ENCODE measurements at regions not wholly inside any gene's neighbourhood (a gene's known extent, or its start where the extent isn't known, plus 50 kb on each side); places are given as distances from the start of the nearest gene placed in this dataset.

DNA sequence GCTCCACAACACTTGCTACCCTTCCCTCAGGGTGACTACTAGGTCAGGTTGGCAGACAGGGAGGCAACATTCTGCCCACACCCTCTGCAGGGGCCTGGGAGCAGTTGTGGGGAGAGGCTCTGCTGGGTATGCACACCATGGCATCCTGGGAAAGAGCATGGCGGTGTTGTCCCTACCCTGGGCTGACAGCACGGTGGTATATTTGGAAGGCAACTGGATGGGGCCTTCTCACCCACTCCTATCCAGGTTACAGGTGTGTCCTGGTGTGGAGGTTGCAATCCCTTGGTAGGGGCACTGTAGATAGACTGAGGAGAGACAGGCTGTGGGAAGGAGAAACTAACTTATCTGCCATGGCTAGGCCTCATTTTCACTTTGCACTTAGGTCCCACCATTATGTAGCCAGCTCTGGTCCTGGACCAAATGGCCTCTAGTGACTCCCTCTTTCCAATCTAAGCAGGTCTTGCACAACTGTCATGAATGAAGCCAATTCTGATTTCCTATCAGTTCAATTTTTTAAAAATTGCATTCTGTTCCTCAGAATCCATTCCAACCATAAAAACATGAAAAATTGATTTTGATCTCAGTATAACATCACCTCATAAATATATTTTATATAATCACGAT, 54.0 kb upstream of the CD44 start:
- TF ChIP-seq, protein P1, sequence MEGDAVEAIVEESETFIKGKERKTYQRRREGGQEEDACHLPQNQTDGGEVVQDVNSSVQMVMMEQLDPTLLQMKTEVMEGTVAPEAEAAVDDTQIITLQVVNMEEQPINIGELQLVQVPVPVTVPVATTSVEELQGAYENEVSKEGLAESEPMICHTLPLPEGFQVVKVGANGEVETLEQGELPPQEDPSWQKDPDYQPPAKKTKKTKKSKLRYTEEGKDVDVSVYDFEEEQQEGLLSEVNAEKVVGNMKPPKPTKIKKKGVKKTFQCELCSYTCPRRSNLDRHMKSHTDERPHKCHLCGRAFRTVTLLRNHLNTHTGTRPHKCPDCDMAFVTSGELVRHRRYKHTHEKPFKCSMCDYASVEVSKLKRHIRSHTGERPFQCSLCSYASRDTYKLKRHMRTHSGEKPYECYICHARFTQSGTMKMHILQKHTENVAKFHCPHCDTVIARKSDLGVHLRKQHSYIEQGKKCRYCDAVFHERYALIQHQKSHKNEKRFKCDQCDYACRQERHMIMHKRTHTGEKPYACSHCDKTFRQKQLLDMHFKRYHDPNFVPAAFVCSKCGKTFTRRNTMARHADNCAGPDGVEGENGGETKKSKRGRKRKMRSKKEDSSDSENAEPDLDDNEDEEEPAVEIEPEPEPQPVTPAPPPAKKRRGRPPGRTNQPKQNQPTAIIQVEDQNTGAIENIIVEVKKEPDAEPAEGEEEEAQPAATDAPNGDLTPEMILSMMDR (IDR thresholded peaks at IDR 0.05), result no peak
- TF ChIP-seq ZFX (IDR thresholded peaks at IDR 0.05; ENCODE audit: borderline replicate concordance), result no peak

All from 22Rv1 (cell line).